OCI-LY1 (cell line): ENCODE measurements at regions not wholly inside any gene's neighbourhood (a gene's known extent, or its start where the extent isn't known, plus 50 kb on each side); places are given as distances from the start of the nearest gene placed in this dataset.
"Not testable (repeated sequence)": the region's sequence is repeated elsewhere in the genome, so short reads cannot be mapped to it uniquely, and the experiment has no call there.

Experiments used
- H2AFZ ChIP-seq: fragments of 200-600 bp; sonication (generic), shearing (Covaris generic); 2 replicates; pipeline ENCODE4 v1.6.0; 2014; ENCODE audit warnings: antibody characterized with exemption, mild to moderate bottlenecking, low read length
- H3F3A ChIP-seq: fragments of 200-600 bp; sonication (generic), shearing (Covaris generic); 2 replicates; pipeline ENCODE4 v1.6.0; 2014; ENCODE audit warnings: mild to moderate bottlenecking, antibody characterized with exemption, low read length, moderate library complexity; ENCODE audit not compliant: insufficient read depth
- H3K27ac ChIP-seq: fragments of 200-600 bp; sonication (generic); 2 replicates; pipeline ENCODE4 v1.5.1; 2014; ENCODE audit warnings: low read length, mixed run types, mild to moderate bottlenecking, low read depth; ENCODE audit not compliant: poor library complexity, severe bottlenecking
- H3K27me3 ChIP-seq: fragments of 200-600 bp; sonication (generic); 2 replicates; pipeline ENCODE4 v1.6.0; 2014; ENCODE audit warnings: antibody characterized with exemption, mild to moderate bottlenecking, low read length, moderate library complexity; ENCODE audit not compliant: insufficient read depth
- H3K36me3 ChIP-seq: fragments of 200-600 bp; sonication (generic); 2 replicates; pipeline ENCODE4 v1.6.1; 2014; ENCODE audit warnings: mild to moderate bottlenecking, antibody characterized with exemption, low read length, moderate library complexity, mixed read lengths; ENCODE audit not compliant: insufficient read depth
- H3K4me1 ChIP-seq: fragments of 200-600 bp; sonication (generic); 2 replicates; pipeline ENCODE4 v1.5.1; 2014; ENCODE audit warnings: mild to moderate bottlenecking, low read length, moderate library complexity; ENCODE audit not compliant: insufficient read depth, severe bottlenecking
- H3K4me2 ChIP-seq: fragments of 200-600 bp; sonication (generic), shearing (Covaris generic); 2 replicates; pipeline ENCODE4 v1.6.1; 2014; ENCODE audit warnings: low read length
- H3K4me3 ChIP-seq: fragments of 200-600 bp; sonication (generic); 2 replicates; pipeline ENCODE4 v1.5.1; 2014; ENCODE audit warnings: low read length, low read depth, mild to moderate bottlenecking, mixed read lengths; ENCODE audit not compliant: poor library complexity, severe bottlenecking
- H3K79me2 ChIP-seq: fragments of 200-600 bp; shearing (Covaris generic); 2 replicates; pipeline ENCODE4 v1.6.1; 2016; ENCODE audit warnings: mixed run types, low read length, mixed read lengths; ENCODE audit not compliant: insufficient read depth
- H3K9ac ChIP-seq: fragments of 200-600 bp; sonication (generic), shearing (Covaris generic); 2 replicates; pipeline ENCODE4 v1.6.1; 2014; ENCODE audit warnings: mild to moderate bottlenecking, low read length, mixed read lengths
- H3K9me2 ChIP-seq: fragments of 200-600 bp; sonication (generic), shearing (Covaris generic); 2 replicates; pipeline ENCODE4 v1.6.1; 2014; ENCODE audit warnings: low read depth, mild to moderate bottlenecking, low read length, mixed read lengths
- H3K9me3 ChIP-seq: fragments of 200-600 bp; shearing (Covaris generic); 2 replicates; pipeline ENCODE4 v1.6.1; 2014; ENCODE audit warnings: low read length, mixed read lengths
- H4K20me1 ChIP-seq: fragments of 200-600 bp; sonication (generic), shearing (Covaris generic); 2 replicates; pipeline ENCODE4 v1.6.0; 2016; ENCODE audit warnings: mild to moderate bottlenecking, low read length; ENCODE audit not compliant: insufficient read depth
- CTCF ChIP-seq: fragments of 200-600 bp; sonication (generic), shearing (Covaris generic); IDR thresholded peaks from 2 replicates; pipeline ENCODE4 v1.5.1; 2017; ENCODE audit warnings: mild to moderate bottlenecking, antibody characterized with exemption, low read length, moderate library complexity, mixed read lengths
- EZH2 ChIP-seq: fragments of 200-600 bp; sonication (generic), shearing (Covaris generic); IDR thresholded peaks from 2 replicates; pipeline ENCODE4 v1.8.0; 2017; ENCODE audit warnings: borderline replicate concordance, mixed run types, mild to moderate bottlenecking, antibody characterized with exemption, low read length, moderate library complexity, mixed read lengths

DNA sequence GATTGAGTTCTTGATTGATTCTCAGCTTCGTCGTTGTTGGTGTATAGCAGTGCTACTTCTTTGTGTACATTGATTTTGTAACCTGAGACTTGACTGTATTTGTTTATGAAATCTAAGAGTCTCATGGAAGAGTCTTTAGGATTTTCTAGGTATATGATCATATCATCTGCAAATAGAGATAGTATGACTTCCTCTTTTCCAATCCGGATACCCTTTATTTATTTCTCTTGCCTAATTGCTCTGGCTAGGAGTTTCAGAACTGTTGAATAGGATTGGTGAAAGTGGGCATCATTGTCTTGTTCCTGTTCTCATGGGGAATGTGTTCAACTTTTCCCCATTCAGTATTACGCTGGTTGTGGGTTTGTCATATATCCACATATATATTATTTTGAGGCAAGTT is 72.3 kb upstream of the ADORA2B start:
- not testable (repeated sequence) for H3K9me2 ChIP-seq, H3K9me3 ChIP-seq, H3K9ac ChIP-seq, H3K4me2 ChIP-seq, H3K27me3 ChIP-seq, H3K79me2 ChIP-seq, H4K20me1 ChIP-seq, H3K27ac ChIP-seq, H3F3A ChIP-seq, H3K4me1 ChIP-seq, H3K4me3 ChIP-seq, H3K36me3 ChIP-seq, H2AFZ ChIP-seq

DNA sequence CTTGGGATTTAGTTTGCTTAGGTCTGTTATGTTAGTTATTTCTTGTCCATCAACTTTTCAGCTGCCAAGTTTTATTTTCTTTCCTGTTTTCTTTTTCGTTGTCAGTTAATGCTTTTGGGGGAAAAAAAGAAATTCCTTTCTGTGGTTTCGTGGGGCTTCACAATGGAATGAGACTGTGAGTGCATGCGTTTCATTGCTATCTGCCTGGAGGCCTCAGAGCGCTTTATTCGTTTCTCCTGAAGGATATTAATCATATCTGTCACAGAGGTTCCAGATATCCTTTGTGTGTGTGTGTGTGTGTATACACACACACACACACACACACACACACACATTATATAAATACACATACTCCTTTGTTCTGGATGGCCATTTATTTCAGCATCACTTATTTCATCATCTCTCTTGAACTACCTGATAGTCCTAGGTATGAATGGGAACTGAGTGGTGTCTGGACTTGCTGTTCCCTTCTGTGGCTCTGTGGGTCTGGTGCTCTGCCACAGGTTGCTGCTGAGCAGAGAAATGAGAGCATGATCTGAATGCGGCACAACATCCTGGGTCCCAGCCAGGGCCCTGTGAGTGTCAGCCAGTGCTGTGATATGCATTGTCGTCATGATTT is 66.9 kb upstream of the ADORA2B start:
- not testable (repeated sequence) for H3K79me2 ChIP-seq, H3K9me2 ChIP-seq, H3K36me3 ChIP-seq, H3K4me1 ChIP-seq, H4K20me1 ChIP-seq, H3K9ac ChIP-seq, H3F3A ChIP-seq, H2AFZ ChIP-seq, H3K27me3 ChIP-seq, H3K4me2 ChIP-seq, H3K4me3 ChIP-seq, H3K27ac ChIP-seq, H3K9me3 ChIP-seq

GRCh38 chr17:15882058-15882720 is 62.7 kb upstream of the ADORA2B start:
- H4K20me1 ChIP-seq, result no peaks in the 10 kb centered on the region
- no peak overlapping the region for H3K4me3 ChIP-seq
- no peak for TF ChIP-seq CTCF
- no peak for TF ChIP-seq EZH2
- no peak overlapping the region for H3K9ac ChIP-seq
- H3K4me1 ChIP-seq, result no peaks in the 10 kb centered on the region
- H3K9me2 ChIP-seq, result no peaks in the 10 kb centered on the region
- no peaks in the 10 kb centered on the region for H3K79me2 ChIP-seq
- H3F3A ChIP-seq, result no peaks in the 10 kb centered on the region
- H2AFZ ChIP-seq, result no peak overlapping the region
- H3K36me3 ChIP-seq, result no peaks in the 10 kb centered on the region
- no peak overlapping the region for H3K27ac ChIP-seq
- H3K9me3 ChIP-seq, result no peaks in the 10 kb centered on the region
- H3K4me2 ChIP-seq, result no peak overlapping the region
- H3K27me3 ChIP-seq, result no peaks in the 10 kb centered on the region

DNA sequence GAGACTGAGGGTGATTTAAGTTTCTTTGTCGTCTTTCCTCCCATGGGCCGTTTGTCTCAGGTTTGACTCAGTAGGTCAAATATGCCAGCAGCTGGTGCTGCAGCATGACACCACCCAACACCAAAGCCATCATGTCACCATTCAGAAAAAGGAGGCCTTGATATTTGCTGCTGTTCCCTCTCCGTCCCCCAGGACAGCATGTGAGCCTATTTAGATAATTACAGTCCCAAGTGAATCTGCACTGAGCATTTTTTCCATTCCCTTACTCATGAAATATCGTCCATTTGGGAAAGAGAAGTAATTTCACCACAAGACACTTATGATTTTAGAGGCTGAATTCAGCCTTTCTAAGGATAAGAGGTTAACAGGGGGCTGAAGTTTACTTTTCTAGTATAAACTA is 62.2 kb upstream of the ADORA2B start:
- Histone ChIP-seq H3K9ac (no peak overlapping the region), H2AFZ (no peak overlapping the region), H3K27ac (no peak overlapping the region), H3K79me2 (no peaks in the 10 kb centered on the region), H3F3A (no peaks in the 10 kb centered on the region), H4K20me1 (no peaks in the 10 kb centered on the region), H3K4me3 (no peak overlapping the region), H3K27me3 (no peaks in the 10 kb centered on the region), H3K4me1 (no peaks in the 10 kb centered on the region), H3K4me2 (no peak overlapping the region), H3K9me3 (no peaks in the 10 kb centered on the region), H3K36me3 (no peaks in the 10 kb centered on the region), H3K9me2 (no peaks in the 10 kb centered on the region)
- no peak for TF ChIP-seq CTCF
- TF ChIP-seq EZH2, result no peak
